Ishikawa (cell line): ENCODE measurements at regions not wholly inside any gene's neighbourhood (a gene's known extent, or its start where the extent isn't known, plus 50 kb on each side); places are given as distances from the start of the nearest gene placed in this dataset.

Source experiments
- CEBPB ChIP-seq: IDR thresholded peaks from 2 replicates; pipeline ENCODE4 v1.6.1; 2012
- CREB1 ChIP-seq: IDR thresholded peaks from 2 replicates; pipeline ENCODE4 v1.6.1; 2012; ENCODE audit warnings: low read depth
- EGR1 ChIP-seq: IDR thresholded peaks from 2 replicates; pipeline ENCODE4 v1.6.1; 2012
- EP300 ChIP-seq: IDR thresholded peaks from 2 replicates; pipeline ENCODE4 v1.6.1; 2012; ENCODE audit warnings: borderline replicate concordance
- NFIC ChIP-seq: IDR thresholded peaks from 2 replicates; pipeline ENCODE4 v1.6.1; 2012
- RAD21 ChIP-seq: IDR thresholded peaks from 2 replicates; pipeline ENCODE4 v1.6.1; 2012; ENCODE audit warnings: low read depth
- TAF1 ChIP-seq: IDR thresholded peaks from 2 replicates; pipeline ENCODE4 v1.6.1; 2012; ENCODE audit warnings: low read depth, mild to moderate bottlenecking
- TEAD4 ChIP-seq: IDR thresholded peaks from 2 replicates; pipeline ENCODE4 v1.6.1; 2012
- YY1 ChIP-seq: IDR thresholded peaks from 2 replicates; pipeline ENCODE4 v1.6.1; 2012; ENCODE audit warnings: low read depth
- TF ChIP-seq, protein P1 (sequence below): IDR thresholded peaks from 2 replicates; pipeline ENCODE4 v1.6.1; 2012; ENCODE audit warnings: low read depth, mild to moderate bottlenecking
- TF ChIP-seq, protein P2 (sequence below): IDR thresholded peaks from 2 replicates; pipeline ENCODE4 v1.6.1; 2012

DNA sequence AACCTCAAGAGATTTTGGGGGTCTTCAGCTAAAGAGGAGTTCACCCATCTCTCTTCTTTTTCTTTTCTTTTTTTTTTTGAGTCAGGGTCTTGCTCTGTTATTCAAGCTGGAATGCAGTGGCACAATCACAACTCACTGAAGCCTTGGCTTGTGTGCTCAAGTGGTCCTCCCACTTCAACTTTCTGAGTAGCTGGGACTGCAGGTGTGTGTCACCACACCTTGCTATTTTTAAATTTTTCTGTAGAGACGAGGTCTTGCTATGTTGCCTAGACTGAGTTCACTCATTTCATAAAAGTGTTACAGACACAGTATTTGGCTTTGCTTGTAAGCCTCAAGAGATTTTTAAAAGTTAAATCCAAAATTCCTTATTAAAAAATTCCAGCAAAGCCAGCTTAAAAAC is 71.7 kb downstream of the OXSM start:
- TF ChIP-seq EGR1 (no peak), YY1 (no peak), RAD21 (no peak), TEAD4 (no peak), TAF1 (no peak), NFIC (no peak), CREB1 (no peak), EP300 (no peak), CEBPB (no peak)
- TF ChIP-seq, protein P1, sequence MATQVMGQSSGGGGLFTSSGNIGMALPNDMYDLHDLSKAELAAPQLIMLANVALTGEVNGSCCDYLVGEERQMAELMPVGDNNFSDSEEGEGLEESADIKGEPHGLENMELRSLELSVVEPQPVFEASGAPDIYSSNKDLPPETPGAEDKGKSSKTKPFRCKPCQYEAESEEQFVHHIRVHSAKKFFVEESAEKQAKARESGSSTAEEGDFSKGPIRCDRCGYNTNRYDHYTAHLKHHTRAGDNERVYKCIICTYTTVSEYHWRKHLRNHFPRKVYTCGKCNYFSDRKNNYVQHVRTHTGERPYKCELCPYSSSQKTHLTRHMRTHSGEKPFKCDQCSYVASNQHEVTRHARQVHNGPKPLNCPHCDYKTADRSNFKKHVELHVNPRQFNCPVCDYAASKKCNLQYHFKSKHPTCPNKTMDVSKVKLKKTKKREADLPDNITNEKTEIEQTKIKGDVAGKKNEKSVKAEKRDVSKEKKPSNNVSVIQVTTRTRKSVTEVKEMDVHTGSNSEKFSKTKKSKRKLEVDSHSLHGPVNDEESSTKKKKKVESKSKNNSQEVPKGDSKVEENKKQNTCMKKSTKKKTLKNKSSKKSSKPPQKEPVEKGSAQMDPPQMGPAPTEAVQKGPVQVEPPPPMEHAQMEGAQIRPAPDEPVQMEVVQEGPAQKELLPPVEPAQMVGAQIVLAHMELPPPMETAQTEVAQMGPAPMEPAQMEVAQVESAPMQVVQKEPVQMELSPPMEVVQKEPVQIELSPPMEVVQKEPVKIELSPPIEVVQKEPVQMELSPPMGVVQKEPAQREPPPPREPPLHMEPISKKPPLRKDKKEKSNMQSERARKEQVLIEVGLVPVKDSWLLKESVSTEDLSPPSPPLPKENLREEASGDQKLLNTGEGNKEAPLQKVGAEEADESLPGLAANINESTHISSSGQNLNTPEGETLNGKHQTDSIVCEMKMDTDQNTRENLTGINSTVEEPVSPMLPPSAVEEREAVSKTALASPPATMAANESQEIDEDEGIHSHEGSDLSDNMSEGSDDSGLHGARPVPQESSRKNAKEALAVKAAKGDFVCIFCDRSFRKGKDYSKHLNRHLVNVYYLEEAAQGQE: no peak
- TF ChIP-seq, protein P2, sequence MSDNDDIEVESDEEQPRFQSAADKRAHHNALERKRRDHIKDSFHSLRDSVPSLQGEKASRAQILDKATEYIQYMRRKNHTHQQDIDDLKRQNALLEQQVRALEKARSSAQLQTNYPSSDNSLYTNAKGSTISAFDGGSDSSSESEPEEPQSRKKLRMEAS: no peak
